HEK293T (cell line): ENCODE measurements at regions not wholly inside any gene's neighbourhood (a gene's known extent, or its start where the extent isn't known, plus 50 kb on each side); places are given as distances from the start of the nearest gene placed in this dataset.

ENCODE experiments used
- CTCF ChIA-PET: fragments of 350-600 bp; formaldehyde crosslinking; extraction: SDS; loops from one replicate; lab custom pipeline; 2021; ENCODE audit warnings: antibody characterized with exemption, inconsistent platforms; lab: Yijun Ruan, JAX
- POLR2A ChIA-PET: fragments of 350-600 bp; formaldehyde crosslinking; extraction: SDS; loops from one replicate; lab custom pipeline; 2020; ENCODE audit warnings: antibody characterized with exemption, inconsistent platforms; lab: Yijun Ruan, JAX
- DNase-seq: peaks from one replicate; pipeline ENCODE4 v3.0.0; 2012; ENCODE audit warnings: mixed read lengths; ENCODE audit errors: extremely low spot score
- ARNT ChIP-seq: fragments of 450-650 bp; IDR thresholded peaks from 2 replicates; pipeline ENCODE4 v1.6.1; 2017; ENCODE audit warnings: mild to moderate bottlenecking
- BHLHE40 ChIP-seq: fragments of 450-650 bp; IDR thresholded peaks from 2 replicates; pipeline ENCODE4 v1.6.1; 2016; ENCODE audit warnings: mild to moderate bottlenecking, moderate library complexity, borderline replicate concordance
- CTBP1 ChIP-seq: fragments of 450-650 bp; IDR thresholded peaks from 2 replicates; pipeline ENCODE4 v1.6.1; 2016; ENCODE audit warnings: borderline replicate concordance
- ELF4 ChIP-seq: fragments of 450-650 bp; IDR thresholded peaks from 2 replicates; pipeline ENCODE4 v1.6.1; 2017; ENCODE audit warnings: antibody characterized with exemption
- FOXA1 ChIP-seq: fragments of 450-650 bp; IDR thresholded peaks from 2 replicates; pipeline ENCODE4 v1.6.1; 2016; ENCODE audit warnings: mild to moderate bottlenecking
- FOXK2 ChIP-seq: fragments of 450-650 bp; IDR thresholded peaks from 2 replicates; pipeline ENCODE4 v1.6.1; 2016; ENCODE audit warnings: mild to moderate bottlenecking
- FOXM1 ChIP-seq: fragments of 450-650 bp; IDR thresholded peaks from 2 replicates; pipeline ENCODE4 v1.6.1; 2017; ENCODE audit warnings: mild to moderate bottlenecking, borderline replicate concordance
- HDGF ChIP-seq: fragments of 450-650 bp; IDR thresholded peaks from 2 replicates; pipeline ENCODE4 v1.6.1; 2017; ENCODE audit warnings: antibody characterized with exemption, borderline replicate concordance
- L3MBTL2 ChIP-seq: fragments of 450-650 bp; conservative IDR thresholded peaks from 2 replicates; pipeline ENCODE4 v1.6.1; 2016; ENCODE audit warnings: mild to moderate bottlenecking
- LEF1 ChIP-seq: fragments of 450-650 bp; IDR thresholded peaks from 2 replicates; pipeline ENCODE4 v1.6.1; 2017; ENCODE audit warnings: mild to moderate bottlenecking, borderline replicate concordance
- NFRKB ChIP-seq: fragments of 450-650 bp; IDR thresholded peaks from 2 replicates; pipeline ENCODE4 v1.6.1; 2016; ENCODE audit warnings: mild to moderate bottlenecking, moderate library complexity
- PKNOX1 ChIP-seq: fragments of 450-650 bp; IDR thresholded peaks from 2 replicates; pipeline ENCODE4 v1.6.1; 2016
- SP1 ChIP-seq: fragments of 450-650 bp; IDR thresholded peaks from 2 replicates; pipeline ENCODE4 v1.6.1; 2017
- SUZ12 ChIP-seq: fragments of 450-650 bp; IDR thresholded peaks from 2 replicates; pipeline ENCODE4 v1.6.1; 2016; ENCODE audit warnings: mild to moderate bottlenecking
- TARDBP ChIP-seq: fragments of 450-650 bp; IDR thresholded peaks from 2 replicates; pipeline ENCODE4 v1.6.1; 2016
- ZNF384 ChIP-seq: fragments of 450-650 bp; IDR thresholded peaks from 2 replicates; pipeline ENCODE4 v1.6.1; 2016

- POLR2A ChIA-PET = no interaction called here
- CTCF ChIA-PET = no interaction called here
- TF ChIP-seq L3MBTL2 (no peak), HDGF (no peak), CTBP1 (no peak), TARDBP (no peak), FOXK2 (no peak), LEF1 (no peak), ARNT (no peak), ELF4 (no peak), ZNF384 (no peak), SUZ12 (no peak), NFRKB (no peak), FOXM1 (no peak), BHLHE40 (no peak), SP1 (no peak), PKNOX1 (no peak), FOXA1 (no peak)
- no peak for DNase-seq
Measured at GRCh38 chr3:83734656-83735055, 1224.1 kb upstream of the CADM2 start.

- no peak for DNase-seq
- ChIA-PET CTCF (no interaction called here), POLR2A (no interaction called here)
- TF ChIP-seq FOXK2 (no peak), LEF1 (no peak), TARDBP (no peak), PKNOX1 (no peak), BHLHE40 (no peak), SUZ12 (no peak), NFRKB (no peak), FOXM1 (no peak), ELF4 (no peak), L3MBTL2 (no peak), FOXA1 (no peak), HDGF (no peak), SP1 (no peak), ZNF384 (no peak), ARNT (no peak), CTBP1 (no peak)
Measured at GRCh38 chr3:83738202-83738601, 1220.6 kb upstream of the CADM2 start.

- CTCF ChIA-PET = no interaction called here
- POLR2A ChIA-PET = no interaction called here
- DNase-seq = no peak
- TF ChIP-seq ARNT = no peak
- no peak for TF ChIP-seq FOXA1
- no peak for TF ChIP-seq ZNF384
- no peak for TF ChIP-seq ELF4
- TF ChIP-seq FOXM1 = no peak
- TF ChIP-seq NFRKB = no peak
- TF ChIP-seq TARDBP = no peak
- no peak for TF ChIP-seq SUZ12
- no peak for TF ChIP-seq LEF1
- no peak for TF ChIP-seq SP1
Measured at GRCh38 chr3:83740504-83740903, 1218.3 kb upstream of the CADM2 start.

- POLR2A ChIA-PET = no interaction called here
- no peak for DNase-seq
- no peak for TF ChIP-seq TARDBP
- TF ChIP-seq LEF1 = no peak
- TF ChIP-seq L3MBTL2 = no peak
- no peak for TF ChIP-seq FOXK2
- TF ChIP-seq NFRKB = no peak
- no peak for TF ChIP-seq FOXM1
- CTCF ChIA-PET = no interaction called here
Measured at GRCh38 chr3:83765956-83766355, 1192.8 kb upstream of the CADM2 start.

GRCh38 chr3:83769791-83770663 lies 1188.8 kb upstream of the CADM2 start:
- TF ChIP-seq FOXM1 = no peak
- no peak for TF ChIP-seq HDGF
- TF ChIP-seq TARDBP = no peak
- TF ChIP-seq FOXK2 = no peak
- no peak for TF ChIP-seq SP1
- no peak for TF ChIP-seq CTBP1
- TF ChIP-seq BHLHE40 = no peak
- TF ChIP-seq NFRKB = no peak
- TF ChIP-seq L3MBTL2 = no peak
- no peak for TF ChIP-seq PKNOX1
- no peak for DNase-seq
- ChIA-PET CTCF (no interaction called here), POLR2A (no interaction called here)

GRCh38 chr3:83770664-83771402 lies 1188.0 kb upstream of the CADM2 start:
- TF ChIP-seq ZNF384 (no peak), FOXM1 (no peak), SP1 (no peak), LEF1 (no peak), FOXK2 (no peak), CTBP1 (no peak), NFRKB (no peak), ARNT (no peak), ELF4 (no peak), HDGF (no peak), TARDBP (no peak), FOXA1 (no peak), PKNOX1 (no peak)
- DNase-seq = no peak
- ChIA-PET CTCF (no interaction called here), POLR2A (no interaction called here)
